Panc1 (cell line): ENCODE measurements at regions not wholly inside any gene's neighbourhood (a gene's known extent, or its start where the extent isn't known, plus 50 kb on each side); places are given as distances from the start of the nearest gene placed in this dataset.

Source experiments
- ATAC-seq: fragments of 200-7000 bp; cut with Tn5 transposase; 2 replicates; pipeline ENCODE4 v1.9.1; 2020; ENCODE audit warnings: mild to moderate bottlenecking, moderate library complexity
- BruUV-seq: library from RNA; stranded (reverse); fragments of 400-500 nt; replicated peaks from 2 replicates; lab custom pipeline; 2021; lab: Mats Ljungman, UMichigan
- CTCF ChIA-PET: fragments of 300-600 bp; sonication (Branson Sonifier 250); formaldehyde crosslinking; loops from one replicate; lab custom pipeline; 2022; ENCODE audit warnings: antibody characterized with exemption; lab: Charles Lee
- POLR2A ChIA-PET: fragments of 300-600 bp; sonication (Branson Sonifier 250); formaldehyde crosslinking; loops from one replicate; lab custom pipeline; 2022; ENCODE audit warnings: antibody characterized with exemption; lab: Charles Lee
- DNase-seq: peaks from one replicate; pipeline ENCODE4 v3.0.0-alpha.2; 2010; ENCODE audit warnings: low read depth, low spot score
- H3K27ac ChIP-seq: 2 replicates; pipeline ENCODE4 v1.5.1; 2011; ENCODE audit warnings: mild to moderate bottlenecking, low read length, inconsistent platforms
- H3K27me3 ChIP-seq: fragments of 200-500 bp; sonication (Bioruptor generic); 2 replicates; pipeline ENCODE4 v1.6.0; 2014; ENCODE audit warnings: low read length, inconsistent platforms; ENCODE audit not compliant: control insufficient read depth, insufficient read depth
- H3K36me3 ChIP-seq: fragments of 200-500 bp; sonication (Bioruptor generic); 2 replicates; pipeline ENCODE4 v1.5.1; 2014; ENCODE audit warnings: inconsistent platforms, mild to moderate bottlenecking, low read length, moderate library complexity; ENCODE audit not compliant: control insufficient read depth, insufficient read depth
- H3K4me1 ChIP-seq: 2 replicates; pipeline ENCODE4 v1.5.1; 2011; ENCODE audit warnings: inconsistent platforms, mild to moderate bottlenecking, low read length, moderate library complexity; ENCODE audit not compliant: control insufficient read depth, insufficient read depth
- H3K4me3 ChIP-seq, 2 experiments: 2 replicates each; pipeline ENCODE4 v1.5.1; 2011 to 2012; ENCODE audit warnings: low read depth in 2 of 2, low read length in 2 of 2, mild to moderate bottlenecking in 2 of 2, inconsistent platforms in 1 of 2, moderate library complexity in 1 of 2
- H3K9me3 ChIP-seq: fragments of 200-500 bp; sonication (Bioruptor generic); 2 replicates; pipeline ENCODE4 v1.5.1; 2014; ENCODE audit warnings: low read depth, mild to moderate bottlenecking, inconsistent platforms, low read length, moderate library complexity; ENCODE audit not compliant: control insufficient read depth, insufficient read depth
- CTCF ChIP-seq: fragments of 450-650 bp; IDR thresholded peaks from 2 replicates; pipeline ENCODE4 v1.5.1; 2017; ENCODE audit warnings: mild to moderate bottlenecking
- POLR2AphosphoS5 ChIP-seq: IDR thresholded peaks from 2 replicates; pipeline ENCODE4 v1.6.1; 2012; ENCODE audit warnings: mild to moderate bottlenecking, low read depth, low read length, moderate library complexity
- REST ChIP-seq, 2 experiments: IDR thresholded peaks; 2 replicates each; pipeline ENCODE4 v1.6.1; 2011 to 2012; ENCODE audit warnings: low read depth in 2 of 2, control low read depth in 1 of 2, low read length in 1 of 2, mild to moderate bottlenecking in 1 of 2, moderate library complexity in 1 of 2; ENCODE audit not compliant: insufficient read depth in 1 of 2
- SIN3A ChIP-seq: IDR thresholded peaks from 2 replicates; pipeline ENCODE4 v1.6.1; 2012; ENCODE audit warnings: low read depth, mild to moderate bottlenecking, low read length, moderate library complexity, borderline replicate concordance; ENCODE audit not compliant: insufficient read depth
- TCF7L2 ChIP-seq: IDR thresholded peaks from 2 replicates; pipeline ENCODE4 v1.6.1; 2011; ENCODE audit warnings: mild to moderate bottlenecking, low read depth, low read length, inconsistent platforms
- in situ Hi-C: cut with HindIII; loops from 2 replicates; pipeline ENCODE4 v1.10.0; 2016; ENCODE audit warnings: low sequenced_read_pairs, low pct_unique_long_range_greater_than_20kb
- intact Hi-C: fragments of 100-400 bp; cut with micrococcal nuclease; formaldehyde crosslinking; loops from one replicate; pipeline ENCODE4 v1.10.0; 2022; ENCODE audit not compliant: unreplicated experiment

GRCh38 chr14:61636291-61636690 is 59.0 kb upstream of the HIF1A start:
- ChIA-PET CTCF (no interaction called here), POLR2A (no interaction called here)
- H3K27me3 ChIP-seq, result no peaks in the 10 kb centered on the region
- H3K9me3 ChIP-seq, result no peaks in the 10 kb centered on the region
- H3K4me3 ChIP-seq, result no peak overlapping the region
- TF ChIP-seq TCF7L2, result no peak
- TF ChIP-seq POLR2AphosphoS5, result no peak
- TF ChIP-seq CTCF, result no peak
- no peak for TF ChIP-seq SIN3A
- no peak for TF ChIP-seq REST (IDR thresholded peaks at IDR 0.05; ENCODE audit: insufficient read depth in 1 of 2, low read depth in 2 of 2, low read length in 1 of 2)
- intact Hi-C loops, result no loop called here
- no TSS peak for BruUV-seq
- ATAC-seq (no peak), DNase-seq (no peak)
- H3K36me3 ChIP-seq, result no peaks in the 10 kb centered on the region
- in situ Hi-C loops, result no loop called here
- no peak overlapping the region for H3K27ac ChIP-seq
- H3K4me1 ChIP-seq, result no peaks in the 10 kb centered on the region

- H3K27ac ChIP-seq, result no peak overlapping the region
- ChIA-PET CTCF (no interaction called here), POLR2A (no interaction called here)
- H3K27me3 ChIP-seq, result no peaks in the 10 kb centered on the region
- no peaks in the 10 kb centered on the region for H3K36me3 ChIP-seq
- DNase-seq (no peak), ATAC-seq (no peak)
- H3K4me3 ChIP-seq, result no peak overlapping the region
- no peaks in the 10 kb centered on the region for H3K4me1 ChIP-seq
- TF ChIP-seq CTCF (no peak), POLR2AphosphoS5 (no peak), SIN3A (no peak), TCF7L2 (no peak), REST (IDR thresholded peaks at IDR 0.05; ENCODE audit: insufficient read depth in 1 of 2, low read depth in 2 of 2, low read length in 1 of 2) (no peak)
- intact Hi-C loops, result no loop called here
- in situ Hi-C loops, result no loop called here
- no peaks in the 10 kb centered on the region for H3K9me3 ChIP-seq
- BruUV-seq, result no TSS peak
Measured at GRCh38 chr14:61636779-61637178, 58.5 kb upstream of the HIF1A start.
